ENCODE measurements at regions not wholly inside any gene's neighbourhood (a gene's known extent, or its start where the extent isn't known, plus 50 kb on each side); places are given as distances from the start of the nearest gene placed in this dataset.

DNA sequence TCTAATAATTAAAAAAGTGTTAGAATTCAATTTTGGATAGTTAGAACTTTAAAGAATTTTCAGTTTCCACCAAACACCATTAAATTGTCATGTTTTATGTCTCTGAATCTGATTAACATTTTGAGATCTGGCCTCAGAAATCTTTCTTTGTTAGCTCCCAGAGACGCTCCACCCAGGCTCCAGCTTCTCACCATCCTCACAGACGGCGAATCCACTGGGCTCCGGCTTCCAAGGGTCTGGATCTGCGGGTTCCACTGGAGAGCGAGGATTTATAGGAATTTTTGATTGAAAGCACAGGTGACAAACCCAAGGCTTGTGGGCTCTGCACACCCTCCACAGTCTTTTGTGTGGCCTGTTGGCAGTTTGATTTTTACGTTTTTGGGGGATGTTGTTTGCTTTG is 160.6 kb downstream of the URI1 start:
- TF ChIP-seq, protein P1, sequence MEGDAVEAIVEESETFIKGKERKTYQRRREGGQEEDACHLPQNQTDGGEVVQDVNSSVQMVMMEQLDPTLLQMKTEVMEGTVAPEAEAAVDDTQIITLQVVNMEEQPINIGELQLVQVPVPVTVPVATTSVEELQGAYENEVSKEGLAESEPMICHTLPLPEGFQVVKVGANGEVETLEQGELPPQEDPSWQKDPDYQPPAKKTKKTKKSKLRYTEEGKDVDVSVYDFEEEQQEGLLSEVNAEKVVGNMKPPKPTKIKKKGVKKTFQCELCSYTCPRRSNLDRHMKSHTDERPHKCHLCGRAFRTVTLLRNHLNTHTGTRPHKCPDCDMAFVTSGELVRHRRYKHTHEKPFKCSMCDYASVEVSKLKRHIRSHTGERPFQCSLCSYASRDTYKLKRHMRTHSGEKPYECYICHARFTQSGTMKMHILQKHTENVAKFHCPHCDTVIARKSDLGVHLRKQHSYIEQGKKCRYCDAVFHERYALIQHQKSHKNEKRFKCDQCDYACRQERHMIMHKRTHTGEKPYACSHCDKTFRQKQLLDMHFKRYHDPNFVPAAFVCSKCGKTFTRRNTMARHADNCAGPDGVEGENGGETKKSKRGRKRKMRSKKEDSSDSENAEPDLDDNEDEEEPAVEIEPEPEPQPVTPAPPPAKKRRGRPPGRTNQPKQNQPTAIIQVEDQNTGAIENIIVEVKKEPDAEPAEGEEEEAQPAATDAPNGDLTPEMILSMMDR (IDR thresholded peaks at IDR 0.05; ENCODE audit: low read depth, low read length), result no peak
- DNase-seq (ENCODE audit: low read depth, low spot score), result no peak
- POLR2A ChIA-PET, result no interaction called here
- Histone ChIP-seq H3K27me3 (ENCODE audit: control insufficient read depth, insufficient read depth, low read length) (no peaks in the 10 kb centered on the region), H3K9me3 (ENCODE audit: control insufficient read depth, insufficient read depth, low read length) (peaks cover 30% of the 10 kb centered on the region), H3K27ac (ENCODE audit: low read depth, low read length) (no peak overlapping the region), H3K4me3 (ENCODE audit: low read depth, low read length) (no peak overlapping the region)
- CTCF ChIA-PET, result no interaction called here

DNA sequence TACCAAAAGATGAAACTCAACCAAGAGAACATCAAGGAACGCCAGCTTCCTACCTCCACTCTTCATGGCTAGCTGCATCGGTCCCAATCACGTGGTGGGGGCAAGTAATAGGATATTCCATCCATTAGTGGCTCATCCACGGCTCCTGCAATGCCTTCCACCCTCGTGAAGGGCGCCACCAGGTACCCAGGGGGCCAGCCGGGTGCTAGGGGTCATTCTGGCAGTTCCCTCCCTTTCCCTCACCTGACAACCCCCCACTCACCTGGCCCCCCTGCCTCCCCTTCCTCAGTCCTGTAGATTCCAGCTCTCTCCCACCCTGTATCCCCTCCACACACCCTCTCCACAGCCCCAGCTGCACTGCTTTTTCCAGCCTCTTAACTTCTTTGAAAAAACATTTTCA is 161.9 kb downstream of the URI1 start:
- CTCF ChIA-PET, result no interaction called here
- DNase-seq (ENCODE audit: low read depth, low spot score), result no peak

DNA sequence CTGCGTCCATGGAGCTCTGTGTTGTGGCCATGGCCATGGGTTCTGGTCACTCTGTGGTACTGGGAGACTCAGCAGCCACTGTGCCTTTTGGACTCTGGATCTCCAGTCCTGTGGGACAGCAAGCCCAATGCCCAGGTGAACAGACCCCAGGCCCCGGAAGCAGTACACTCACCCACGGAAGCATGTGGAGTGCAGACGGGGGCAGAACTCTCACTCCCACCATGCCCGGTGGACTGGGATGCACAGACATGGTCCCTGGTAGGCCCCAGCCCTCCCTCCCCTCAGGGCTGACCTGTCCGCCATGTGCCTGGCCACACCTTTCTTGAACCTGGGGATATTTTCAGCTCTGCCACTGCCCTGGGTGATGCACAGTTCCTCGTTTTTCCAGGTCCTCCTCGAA is 163.3 kb downstream of the URI1 start:
- TF ChIP-seq, protein P1 (IDR thresholded peaks at IDR 0.05; ENCODE audit: low read depth, low read length), result no peak
- no peak overlapping the region for H3K27ac ChIP-seq (ENCODE audit: low read depth, low read length)
- DNase-seq (ENCODE audit: low read depth, low spot score), result no peak
- ChIA-PET POLR2A (no interaction called here), CTCF (no interaction called here)
- peaks cover 30% of the 10 kb centered on the region for H3K9me3 ChIP-seq (ENCODE audit: control insufficient read depth, insufficient read depth, low read length)
- H3K4me3 ChIP-seq (ENCODE audit: low read depth, low read length), result no peak overlapping the region
- no peaks in the 10 kb centered on the region for H3K27me3 ChIP-seq (ENCODE audit: control insufficient read depth, insufficient read depth, low read length)

More for the DNA sequence above, 161.9 kb downstream of the URI1 start:
- POLR2A ChIA-PET, result no interaction called here
- Histone ChIP-seq H3K9me3 (ENCODE audit: control insufficient read depth, insufficient read depth, low read length) (peaks cover 30% of the 10 kb centered on the region), H3K4me3 (ENCODE audit: low read depth, low read length) (no peak overlapping the region), H3K27ac (ENCODE audit: low read depth, low read length) (no peak overlapping the region), H3K27me3 (ENCODE audit: control insufficient read depth, insufficient read depth, low read length) (no peaks in the 10 kb centered on the region)
- TF ChIP-seq, protein P1 (IDR thresholded peaks at IDR 0.05; ENCODE audit: low read depth, low read length), result no peak

DNA sequence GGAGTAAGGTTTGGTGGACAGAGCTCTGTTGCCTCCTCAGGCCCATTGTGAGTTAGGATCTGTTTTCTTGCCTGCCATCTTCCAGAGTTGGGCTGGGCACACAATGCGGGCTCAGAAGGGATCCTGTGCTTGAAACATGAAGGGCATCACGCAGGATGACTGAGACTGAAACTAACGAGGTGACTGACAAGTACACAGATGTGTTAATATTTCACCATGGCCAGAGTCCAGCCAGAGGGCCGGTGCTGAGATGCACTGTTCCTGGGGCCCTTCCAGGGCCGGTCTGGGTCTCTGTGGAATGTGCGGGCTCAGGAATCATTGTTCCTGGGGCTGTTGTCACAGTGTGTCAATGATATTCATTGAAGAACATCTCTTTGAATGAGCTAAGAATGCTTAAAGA is 163.7 kb downstream of the URI1 start:
- no peak for DNase-seq (ENCODE audit: low read depth, low spot score)
- Histone ChIP-seq H3K27ac (ENCODE audit: low read depth, low read length) (no peak overlapping the region), H3K27me3 (ENCODE audit: control insufficient read depth, insufficient read depth, low read length) (no peaks in the 10 kb centered on the region), H3K4me3 (ENCODE audit: low read depth, low read length) (no peak overlapping the region), H3K9me3 (ENCODE audit: control insufficient read depth, insufficient read depth, low read length) (peaks cover 30% of the 10 kb centered on the region)
- POLR2A ChIA-PET, result no interaction called here
- TF ChIP-seq, protein P1 (IDR thresholded peaks at IDR 0.05; ENCODE audit: low read depth, low read length), result no peak
- CTCF ChIA-PET, result no interaction called here

DNA sequence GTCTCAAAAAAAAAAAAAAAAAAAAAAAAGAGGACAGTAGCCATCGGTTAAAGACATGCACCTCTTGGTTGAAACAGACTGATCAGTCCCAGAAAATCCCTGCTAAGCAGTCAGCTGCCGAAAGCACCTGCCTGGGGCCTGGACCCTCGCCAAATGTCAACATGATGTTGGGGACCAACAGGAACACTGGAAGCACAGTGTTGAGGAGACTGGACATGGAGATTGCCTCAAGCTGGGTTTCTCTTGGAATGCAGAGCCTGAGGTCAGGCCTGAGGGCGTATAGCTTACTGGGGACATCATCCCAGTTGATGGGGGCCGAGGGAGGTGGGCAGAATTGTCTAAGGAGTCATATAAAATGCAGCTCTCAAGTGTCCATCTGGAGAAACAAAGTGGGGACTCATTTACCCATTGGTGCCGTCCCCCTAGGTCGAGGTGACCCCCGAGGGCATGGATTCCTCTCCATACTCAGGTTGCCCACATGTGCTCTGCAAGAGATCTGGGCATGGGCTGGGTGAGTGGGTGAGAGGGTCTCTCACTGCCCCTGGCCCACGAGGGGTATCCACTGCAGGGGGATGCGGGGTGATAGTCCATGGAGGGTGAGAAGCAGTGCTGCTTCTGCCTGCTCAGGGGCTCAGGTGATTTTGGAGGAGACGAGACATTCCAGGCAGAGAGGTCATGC is 164.5 kb downstream of the URI1 start:
- H3K27me3 ChIP-seq (ENCODE audit: control insufficient read depth, insufficient read depth, low read length), result no peaks in the 10 kb centered on the region
- no peak for DNase-seq (ENCODE audit: low read depth, low spot score)
- no peak overlapping the region for H3K4me3 ChIP-seq (ENCODE audit: low read depth, low read length)
- H3K9me3 ChIP-seq (ENCODE audit: control insufficient read depth, insufficient read depth, low read length), result peaks cover 32% of the 10 kb centered on the region
- H3K27ac ChIP-seq (ENCODE audit: low read depth, low read length), result no peak overlapping the region
- POLR2A ChIA-PET, result no interaction called here
- TF ChIP-seq, protein P1 (IDR thresholded peaks at IDR 0.05; ENCODE audit: low read depth, low read length), result no peak
- CTCF ChIA-PET, result no interaction called here

Data from AG04450 (cell line).